Thyroid gland (tissue), 4 donors: ENCODE measurements at regions not wholly inside any gene's neighbourhood (a gene's known extent, or its start where the extent isn't known, plus 50 kb on each side); places are given as distances from the start of the nearest gene placed in this dataset.

ENCODE experiments used
- CTCF ChIP-seq, 6 experiments: fragments of 200-600 bp in 3 of 6; fragments of 450-650 bp in 3 of 6; sonication (generic) in 3 of 6; IDR thresholded peaks; one replicate each; pipeline ENCODE4 v1.5.1; 2016 to 2019; ENCODE audit warnings: antibody characterized with exemption in 6 of 6, mild to moderate bottlenecking in 2 of 6, inconsistent platforms in 1 of 6, moderate library complexity in 1 of 6
- POLR2A ChIP-seq, 2 donors: fragments of 450-650 bp; IDR thresholded peaks; one replicate each; pipeline ENCODE4 v1.6.1; 2017; ENCODE audit warnings: antibody characterized with exemption in 2 of 2, mild to moderate bottlenecking in 2 of 2, moderate library complexity in 1 of 2

GRCh38 chr6:21801446-21802174 lies 208.1 kb downstream of the SOX4 start:
- no peak for TF ChIP-seq CTCF (IDR thresholded peaks at IDR 0.05)
- TF ChIP-seq POLR2A (IDR thresholded peaks at IDR 0.05) = no peak
